ENCODE measurements at regions not wholly inside any gene's neighbourhood (a gene's known extent, or its start where the extent isn't known, plus 50 kb on each side); places are given as distances from the start of the nearest gene placed in this dataset.

DNA sequence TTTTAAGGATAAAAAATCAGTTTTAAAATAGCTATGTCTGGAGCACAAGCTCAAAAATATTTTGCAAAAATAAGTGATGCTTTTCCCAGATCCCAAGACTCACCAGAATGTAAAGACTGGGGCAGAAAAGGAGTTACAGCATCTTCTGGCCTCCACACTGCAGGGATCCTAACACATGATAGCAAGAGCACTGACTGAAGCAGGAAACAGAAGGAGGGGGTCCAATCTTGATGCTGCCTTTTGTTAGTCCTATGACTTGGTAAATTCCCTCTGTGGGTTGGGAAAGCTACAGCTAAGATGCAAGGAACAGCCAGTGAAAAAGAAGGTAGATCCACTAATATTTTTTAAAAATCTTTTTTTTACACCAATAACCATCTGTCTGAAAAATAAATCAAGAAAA lies 54.2 kb upstream of the TNR start:
- in situ Hi-C loops (cut with HindIII; ENCODE audit: low sequenced_read_pairs) = no loop called here
- no peak for DNase-seq (ENCODE audit: low spot score)

DNA sequence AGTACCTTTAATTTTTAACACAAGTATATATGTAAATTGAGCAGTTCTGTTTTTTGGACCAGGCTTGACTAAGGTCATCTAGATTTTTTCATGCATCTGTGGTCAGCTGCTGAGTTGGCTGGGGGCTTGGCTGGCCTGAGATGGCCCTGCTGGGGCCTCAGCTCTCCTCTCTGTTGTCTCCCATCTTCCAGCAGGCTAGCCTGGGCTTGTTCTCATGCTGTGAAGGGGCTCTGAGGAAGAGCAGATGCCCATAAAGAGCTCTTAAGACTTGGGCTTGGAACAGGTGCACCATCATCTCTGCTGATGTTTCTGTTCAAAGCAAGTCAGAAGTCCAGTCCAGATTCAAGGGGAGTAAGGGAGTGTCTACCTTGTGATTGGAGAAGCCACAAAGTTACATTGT lies 51.2 kb upstream of the TNR start:
- in situ Hi-C loops (cut with HindIII; ENCODE audit: low sequenced_read_pairs) = no loop called here
- DNase-seq (ENCODE audit: low spot score) = no peak

DNA sequence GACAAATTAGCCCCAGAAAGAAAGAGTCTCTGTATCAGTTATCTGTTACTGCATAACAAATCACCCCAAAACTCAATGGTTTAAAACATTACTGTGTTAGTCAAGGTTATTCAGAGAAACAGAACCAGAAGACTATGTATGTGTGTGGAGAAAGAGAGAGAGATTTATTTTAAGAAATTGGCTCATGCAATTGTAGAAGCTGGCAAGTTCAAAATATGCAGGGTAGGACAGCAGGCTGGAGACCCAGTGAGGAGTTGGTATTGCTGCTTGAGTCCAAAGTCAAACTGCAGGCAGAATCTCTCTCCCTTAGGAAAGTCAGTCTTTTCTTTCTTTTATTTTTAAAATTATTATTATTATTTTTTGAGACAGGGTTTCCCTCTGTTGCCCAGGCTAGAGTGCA lies 50.2 kb upstream of the TNR start:
- no peak for DNase-seq (ENCODE audit: low spot score)
- in situ Hi-C loops (cut with HindIII; ENCODE audit: low sequenced_read_pairs) = no loop called here

All from G401 (cell line).